SK-N-MC (cell line): ENCODE measurements at regions not wholly inside any gene's neighbourhood (a gene's known extent, or its start where the extent isn't known, plus 50 kb on each side); places are given as distances from the start of the nearest gene placed in this dataset.

Source experiments
- EZH2 ChIP-seq: fragments of 200-600 bp; sonication (generic); IDR thresholded peaks from one replicate; pipeline ENCODE4 v1.6.1; 2017; ENCODE audit warnings: antibody characterized with exemption
- FOXP2 ChIP-seq: optimal IDR thresholded peaks from 2 replicates; pipeline ENCODE3; 2011; ENCODE audit warnings: mild to moderate bottlenecking, moderate library complexity; ENCODE audit not compliant: insufficient read depth; ENCODE audit errors: extremely low read length, control extremely low read depth
- POLR2AphosphoS5 ChIP-seq: IDR thresholded peaks from 2 replicates; pipeline ENCODE4 v1.6.1; 2012; ENCODE audit warnings: mild to moderate bottlenecking, low read depth, low read length, borderline replicate concordance

DNA sequence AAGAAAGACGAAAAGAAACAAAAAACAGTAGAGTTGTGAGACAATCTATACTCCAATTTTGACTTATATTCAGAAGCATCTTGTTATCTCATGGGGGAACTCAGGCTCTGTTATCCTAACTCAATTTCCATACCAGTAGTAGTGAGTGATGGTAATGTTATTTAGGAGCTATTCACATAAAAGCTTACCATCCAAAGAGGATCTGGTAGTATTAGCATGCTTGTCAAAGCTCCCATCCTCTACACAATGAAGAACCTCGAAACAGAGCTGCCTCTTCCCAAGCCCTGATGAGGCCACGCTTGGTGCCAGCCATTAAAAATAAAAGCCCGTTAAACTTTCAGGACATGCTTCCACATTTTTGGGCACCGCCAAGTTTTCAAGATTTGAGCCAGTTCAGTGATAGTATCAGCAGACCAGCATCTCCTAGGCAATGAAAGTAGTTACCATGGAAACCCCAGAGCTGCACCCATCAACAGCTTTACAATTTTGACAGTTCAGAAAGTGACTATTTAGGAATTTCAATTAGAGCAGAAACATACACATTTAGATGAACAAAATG, 173.3 kb downstream of the CD83 start:
- no peak for TF ChIP-seq EZH2
- TF ChIP-seq FOXP2, result no peak
- TF ChIP-seq POLR2AphosphoS5, result no peak
